Progenitor cell of endocrine pancreas (in vitro differentiated cells): ENCODE measurements at regions not wholly inside any gene's neighbourhood (a gene's known extent, or its start where the extent isn't known, plus 50 kb on each side); places are given as distances from the start of the nearest gene placed in this dataset.
"Not testable (repeated sequence)": the region's sequence is repeated elsewhere in the genome, so short reads cannot be mapped to it uniquely, and the experiment has no call there.

Source experiments
- DNase-seq: peaks from one replicate; pipeline ENCODE4 v3.0.0; 2021; ENCODE audit warnings: low spot score; ENCODE audit not compliant: unreplicated experiment
- H3K27ac Mint-ChIP-seq: 2 replicates; pipeline ENCODE4 v1.8.0; 2021; ENCODE audit warnings: mild to moderate bottlenecking, moderate library complexity, mixed read lengths
- H3K27me3 Mint-ChIP-seq: 2 replicates; pipeline ENCODE4 v1.8.0; 2021; ENCODE audit warnings: mixed read lengths
- H3K36me3 Mint-ChIP-seq: 2 replicates; pipeline ENCODE4 v1.8.0; 2022; ENCODE audit warnings: mixed read lengths; ENCODE audit not compliant: insufficient read depth
- H3K4me1 Mint-ChIP-seq: 2 replicates; pipeline ENCODE4 v1.8.0; 2021; ENCODE audit warnings: low read depth, mixed read lengths
- H3K4me3 Mint-ChIP-seq: 2 replicates; pipeline ENCODE4 v1.8.0; 2021; ENCODE audit warnings: low read depth, mild to moderate bottlenecking, moderate library complexity, mixed read lengths
- H3K9me3 Mint-ChIP-seq: 2 replicates; pipeline ENCODE4 v1.8.0; 2021; ENCODE audit warnings: low read depth, mixed read lengths
- TF ChIP-seq, protein P1 (sequence below): fragments of 200-600 bp; sonication (generic); IDR thresholded peaks from one replicate; pipeline ENCODE4 v1.5.0; 2021; ENCODE audit warnings: antibody characterized with exemption, mild to moderate bottlenecking; ENCODE audit not compliant: unreplicated experiment

DNA sequence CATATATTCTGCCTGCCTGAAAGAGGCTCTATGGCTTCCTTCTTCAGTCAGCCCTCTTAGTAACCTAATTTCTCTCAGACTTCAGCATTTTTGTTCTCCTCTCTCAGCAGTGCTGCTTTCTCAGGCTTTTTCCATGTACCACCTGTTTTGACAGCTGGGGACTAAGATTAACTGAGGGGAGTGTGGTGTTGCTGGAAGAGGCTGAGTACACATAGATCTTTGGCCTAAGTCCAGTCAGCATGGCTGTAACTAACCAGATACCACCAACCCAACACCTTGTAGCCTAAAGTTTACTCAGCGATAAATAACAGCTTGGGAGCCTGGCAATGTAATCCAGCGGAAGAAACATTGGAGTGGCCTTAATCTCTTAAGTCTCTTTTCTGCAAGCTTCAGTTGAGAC lies 85.5 kb downstream of the RTL3 start:
- H3K36me3 Mint-ChIP-seq = no peaks in the 10 kb centered on the region
- no peak overlapping the region for H3K27ac Mint-ChIP-seq
- H3K27me3 Mint-ChIP-seq = no peaks in the 10 kb centered on the region
- DNase-seq = no peak
- TF ChIP-seq, protein P1, sequence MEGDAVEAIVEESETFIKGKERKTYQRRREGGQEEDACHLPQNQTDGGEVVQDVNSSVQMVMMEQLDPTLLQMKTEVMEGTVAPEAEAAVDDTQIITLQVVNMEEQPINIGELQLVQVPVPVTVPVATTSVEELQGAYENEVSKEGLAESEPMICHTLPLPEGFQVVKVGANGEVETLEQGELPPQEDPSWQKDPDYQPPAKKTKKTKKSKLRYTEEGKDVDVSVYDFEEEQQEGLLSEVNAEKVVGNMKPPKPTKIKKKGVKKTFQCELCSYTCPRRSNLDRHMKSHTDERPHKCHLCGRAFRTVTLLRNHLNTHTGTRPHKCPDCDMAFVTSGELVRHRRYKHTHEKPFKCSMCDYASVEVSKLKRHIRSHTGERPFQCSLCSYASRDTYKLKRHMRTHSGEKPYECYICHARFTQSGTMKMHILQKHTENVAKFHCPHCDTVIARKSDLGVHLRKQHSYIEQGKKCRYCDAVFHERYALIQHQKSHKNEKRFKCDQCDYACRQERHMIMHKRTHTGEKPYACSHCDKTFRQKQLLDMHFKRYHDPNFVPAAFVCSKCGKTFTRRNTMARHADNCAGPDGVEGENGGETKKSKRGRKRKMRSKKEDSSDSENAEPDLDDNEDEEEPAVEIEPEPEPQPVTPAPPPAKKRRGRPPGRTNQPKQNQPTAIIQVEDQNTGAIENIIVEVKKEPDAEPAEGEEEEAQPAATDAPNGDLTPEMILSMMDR = no peak
- peaks cover 5% of the 10 kb centered on the region for H3K9me3 Mint-ChIP-seq
- no peaks in the 10 kb centered on the region for H3K4me1 Mint-ChIP-seq
- no peak overlapping the region for H3K4me3 Mint-ChIP-seq

DNA sequence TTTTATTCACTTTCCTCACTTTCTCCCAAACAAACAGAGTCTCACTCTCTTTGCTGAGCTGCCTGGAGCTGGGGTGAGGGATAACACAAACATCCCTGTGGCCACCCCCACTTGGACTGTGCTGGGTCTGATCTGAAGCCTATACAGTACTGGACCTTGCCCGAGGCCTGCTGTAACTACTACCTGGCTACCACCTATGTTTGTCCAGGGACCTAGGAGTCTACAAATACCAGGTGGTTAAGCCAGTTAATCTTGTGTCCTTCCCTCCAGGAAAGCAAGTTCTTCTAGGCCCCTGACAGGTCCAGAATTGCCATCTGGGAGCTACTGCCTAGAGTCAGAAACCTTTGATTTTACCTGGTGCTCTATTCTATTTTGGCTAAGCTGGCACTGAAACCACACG lies 87.3 kb downstream of the RTL3 start:
- no peaks in the 10 kb centered on the region for H3K4me1 Mint-ChIP-seq
- H3K9me3 Mint-ChIP-seq = peaks cover 9% of the 10 kb centered on the region
- TF ChIP-seq, protein P1 = no peak
- H3K27ac Mint-ChIP-seq = no peak overlapping the region
- no peaks in the 10 kb centered on the region for H3K36me3 Mint-ChIP-seq
- no peak overlapping the region for H3K4me3 Mint-ChIP-seq
- no peak for DNase-seq
- no peaks in the 10 kb centered on the region for H3K27me3 Mint-ChIP-seq

DNA sequence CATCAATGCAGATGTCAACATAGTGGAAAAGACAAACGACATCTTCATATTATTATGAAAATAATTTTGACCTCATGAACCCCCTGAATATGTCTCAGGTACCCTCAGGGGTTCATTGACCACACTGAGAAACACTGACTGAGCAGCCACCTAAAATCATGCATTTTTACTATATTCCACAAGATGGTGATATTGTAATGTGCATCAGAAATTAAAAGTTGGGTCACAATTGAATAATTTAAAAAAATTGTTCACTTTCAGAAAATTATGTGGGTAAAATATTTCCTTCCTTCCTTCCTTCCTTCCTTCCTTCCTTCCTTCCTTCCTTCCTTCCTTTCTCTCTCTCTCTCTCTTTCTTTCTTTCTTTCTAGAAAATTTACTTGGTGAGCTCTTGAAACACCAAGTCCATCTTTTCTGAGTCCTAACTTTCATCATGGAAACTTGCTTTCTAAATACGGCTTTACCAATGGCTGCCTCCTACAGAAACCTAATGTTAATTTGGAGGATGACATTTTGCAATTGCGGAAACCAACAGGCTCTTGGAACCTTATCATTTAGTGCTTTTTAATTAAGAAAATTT lies 103.6 kb downstream of the RTL3 start:
- Mint-ChIP-seq H3K36me3 (no peaks in the 10 kb centered on the region), H3K4me3 (no peak overlapping the region)
- TF ChIP-seq, protein P1 = peak; percentile 43

GRCh38 chrX:78552628-78553027 lies 106.5 kb downstream of the RTL3 start:
- peaks cover 23% of the 10 kb centered on the region for H3K9me3 Mint-ChIP-seq
- H3K4me3 Mint-ChIP-seq, DNase-seq, H3K27me3 Mint-ChIP-seq, H3K4me1 Mint-ChIP-seq, H3K36me3 Mint-ChIP-seq, H3K27ac Mint-ChIP-seq: not testable (repeated sequence)

More for the DNA sequence above, 103.6 kb downstream of the RTL3 start:
- Mint-ChIP-seq H3K27ac (no peak overlapping the region), H3K27me3 (no peaks in the 10 kb centered on the region), H3K4me1 (no peaks in the 10 kb centered on the region), H3K9me3 (peaks cover 10% of the 10 kb centered on the region)
- no peak for DNase-seq

DNA sequence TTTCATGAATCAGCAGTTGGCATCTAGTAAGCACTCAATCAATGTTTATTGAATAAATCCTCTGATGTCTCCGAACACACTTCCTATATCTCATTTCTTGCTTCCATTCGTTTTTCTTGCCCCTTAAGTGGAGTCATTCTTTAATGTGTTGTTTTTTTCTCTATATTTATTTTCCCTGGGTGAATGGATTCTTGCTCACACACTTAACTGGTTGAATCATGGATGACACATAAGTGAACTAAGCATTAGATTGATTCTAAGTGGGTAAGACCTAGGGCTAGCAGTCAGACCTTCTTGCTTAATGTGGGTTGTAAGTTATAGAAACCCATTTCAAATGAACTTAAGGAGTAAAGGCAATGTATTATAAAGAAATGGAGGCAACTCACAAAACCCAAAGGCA lies 111.1 kb downstream of the RTL3 start:
- peaks cover 44% of the 10 kb centered on the region for H3K9me3 Mint-ChIP-seq
- H3K36me3 Mint-ChIP-seq = no peaks in the 10 kb centered on the region
- no peak overlapping the region for H3K27ac Mint-ChIP-seq
- TF ChIP-seq, protein P1 = no peak
- DNase-seq = no peak
- H3K4me1 Mint-ChIP-seq = no peaks in the 10 kb centered on the region
- no peak overlapping the region for H3K4me3 Mint-ChIP-seq
- H3K27me3 Mint-ChIP-seq = no peaks in the 10 kb centered on the region

DNA sequence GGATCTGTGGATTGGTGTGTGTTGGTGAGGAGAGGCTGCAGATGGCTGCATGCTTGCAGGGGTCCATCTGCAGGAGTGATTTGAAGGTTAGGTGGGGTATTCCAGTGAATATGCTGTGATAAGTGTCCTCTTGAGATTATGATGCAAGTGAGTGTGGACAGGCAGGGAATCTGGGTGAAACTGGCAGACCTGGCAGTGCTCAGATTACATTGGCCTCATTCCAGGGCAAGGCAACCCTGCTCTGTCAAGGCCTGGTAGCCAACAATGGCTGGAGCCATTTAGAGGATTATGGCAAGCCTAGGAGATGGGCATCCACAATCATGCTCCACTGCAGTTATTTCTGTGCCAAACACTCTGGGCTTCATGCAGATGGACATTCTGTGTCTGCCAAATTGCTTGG lies 113.9 kb downstream of the RTL3 start:
- no peak overlapping the region for H3K27ac Mint-ChIP-seq
- DNase-seq = no peak
- no peaks in the 10 kb centered on the region for H3K36me3 Mint-ChIP-seq
- no peaks in the 10 kb centered on the region for H3K4me1 Mint-ChIP-seq
- peaks cover 64% of the 10 kb centered on the region for H3K9me3 Mint-ChIP-seq
- H3K4me3 Mint-ChIP-seq = no peak overlapping the region
- TF ChIP-seq, protein P1 = no peak
- H3K27me3 Mint-ChIP-seq = no peaks in the 10 kb centered on the region
